WTC11 (cell line): ENCODE measurements at regions not wholly inside any gene's neighbourhood (a gene's known extent, or its start where the extent isn't known, plus 50 kb on each side); places are given as distances from the start of the nearest gene placed in this dataset.

Experiments used
- ATAC-seq: fragments of 200-7000 bp; cut with Tn5 transposase; 2 replicates; pipeline ENCODE4 v1.10.0; 2021; ENCODE audit warnings: mild to moderate bottlenecking, moderate library complexity
- CTCF ChIA-PET: fragments of 300-600 bp; sonication (Branson Sonifier 250); formaldehyde crosslinking; loops from one replicate; lab custom pipeline; 2021; ENCODE audit warnings: antibody characterized with exemption; lab: Charles Lee
- POLR2A ChIA-PET: fragments of 350-600 bp; sonication (Branson Sonifier 250); formaldehyde crosslinking; loops from one replicate; lab custom pipeline; 2021; ENCODE audit warnings: antibody characterized with exemption; lab: Charles Lee
- DNase-seq: peaks from one replicate; pipeline ENCODE4 v3.0.0; 2021; ENCODE audit warnings: low spot score
- H3K27ac Mint-ChIP-seq: 2 replicates; pipeline ENCODE4 v1.8.0; 2021; ENCODE audit warnings: mixed read lengths
- H3K27me3 Mint-ChIP-seq: 2 replicates; pipeline ENCODE4 v1.8.0; 2021; ENCODE audit warnings: low read depth, mild to moderate bottlenecking, moderate library complexity, mixed read lengths
- H3K36me3 Mint-ChIP-seq: 2 replicates; pipeline ENCODE4 v1.8.0; 2021; ENCODE audit warnings: mixed read lengths
- H3K4me1 Mint-ChIP-seq: 2 replicates; pipeline ENCODE4 v1.8.0; 2022; ENCODE audit warnings: mixed read lengths
- H3K4me3 Mint-ChIP-seq: 2 replicates; pipeline ENCODE4 v1.8.0; 2021; ENCODE audit warnings: mild to moderate bottlenecking, moderate library complexity, mixed read lengths
- H3K9me3 Mint-ChIP-seq: 2 replicates; pipeline ENCODE4 v1.8.0; 2021; ENCODE audit warnings: mixed read lengths
- CREB1 ChIP-seq: sonication (generic); formaldehyde crosslinking; IDR thresholded peaks from 2 replicates; pipeline ENCODE4 v1.8.0; 2023; ENCODE audit warnings: mild to moderate bottlenecking, missing genetic modification reagents
- KAT7 ChIP-seq: sonication (generic); formaldehyde crosslinking; IDR thresholded peaks from 2 replicates; pipeline ENCODE4 v1.8.1; 2023; ENCODE audit warnings: missing genetic modification reagents, mild to moderate bottlenecking, borderline replicate concordance
- NFE2L1 ChIP-seq: sonication (generic); formaldehyde crosslinking; IDR thresholded peaks from 2 replicates; pipeline ENCODE4 v1.8.1; 2023; ENCODE audit warnings: missing genetic modification reagents
- RELA ChIP-seq: sonication (generic); formaldehyde crosslinking; IDR thresholded peaks from 2 replicates; pipeline ENCODE4 v1.8.1; 2022; ENCODE audit warnings: missing genetic modification reagents, mild to moderate bottlenecking, borderline replicate concordance
- TEAD1 ChIP-seq: sonication (generic); formaldehyde crosslinking; IDR thresholded peaks from 2 replicates; pipeline ENCODE4 v1.8.0; 2022; ENCODE audit warnings: mild to moderate bottlenecking, missing genetic modification reagents
- ZNF396 ChIP-seq: fragments of 250-450 bp; sonication (Bioruptor Pico); IDR thresholded peaks from 2 replicates; pipeline ENCODE4 v1.8.0; 2021; ENCODE audit warnings: mild to moderate bottlenecking, moderate library complexity, borderline replicate concordance
- ZNF416 ChIP-seq: fragments of 250-450 bp; sonication (Bioruptor Pico); IDR thresholded peaks from 2 replicates; pipeline ENCODE4 v1.9.0; 2021; ENCODE audit warnings: mild to moderate bottlenecking, inconsistent platforms
- TF ChIP-seq, protein P1 (sequence below): fragments of 200-600 bp; IDR thresholded peaks from 2 replicates; pipeline ENCODE4 v1.8.0; 2022; ENCODE audit warnings: antibody characterized with exemption
- TF ChIP-seq, protein P2 (sequence below): fragments of 250-450 bp; sonication (Bioruptor Pico); conservative IDR thresholded peaks from 2 replicates; pipeline ENCODE4 v1.9.0; 2021; ENCODE audit warnings: mild to moderate bottlenecking
- TF ChIP-seq, protein P3 (sequence below): sonication (generic); formaldehyde crosslinking; IDR thresholded peaks from 2 replicates; pipeline ENCODE4 v1.8.1; 2023; ENCODE audit warnings: mild to moderate bottlenecking, missing genetic modification reagents, moderate library complexity
- TF ChIP-seq, protein P4 (sequence below): sonication (generic); formaldehyde crosslinking; IDR thresholded peaks from 2 replicates; pipeline ENCODE4 v1.8.1; 2022; ENCODE audit warnings: missing genetic modification reagents, borderline replicate concordance
- TF ChIP-seq, protein P5 (sequence below): fragments of 250-450 bp; sonication (Bioruptor Pico); IDR thresholded peaks from 2 replicates; pipeline ENCODE4 v1.9.0; 2021; ENCODE audit warnings: moderate library complexity, mild to moderate bottlenecking, inconsistent platforms, borderline replicate concordance
- TF ChIP-seq, protein P6 (sequence below): sonication (generic); formaldehyde crosslinking; IDR thresholded peaks from 2 replicates; pipeline ENCODE4 v1.8.1; 2022; ENCODE audit warnings: mild to moderate bottlenecking, missing genetic modification reagents, moderate library complexity, borderline replicate concordance
- TF ChIP-seq, protein P7 (sequence below): fragments of 250-450 bp; sonication (Bioruptor Pico); IDR thresholded peaks from 2 replicates; pipeline ENCODE4 v2.1.2; 2022; ENCODE audit warnings: mild to moderate bottlenecking, moderate library complexity
- TF ChIP-seq, protein P8 (sequence below): sonication (generic); formaldehyde crosslinking; IDR thresholded peaks from 2 replicates; pipeline ENCODE4 v1.8.1; 2023; ENCODE audit warnings: mild to moderate bottlenecking, missing genetic modification reagents, borderline replicate concordance
- TF ChIP-seq, protein P9 (sequence below): sonication (generic); formaldehyde crosslinking; IDR thresholded peaks from 2 replicates; pipeline ENCODE4 v1.8.1; 2023; ENCODE audit warnings: mild to moderate bottlenecking, moderate library complexity, missing genetic modification reagents

DNA sequence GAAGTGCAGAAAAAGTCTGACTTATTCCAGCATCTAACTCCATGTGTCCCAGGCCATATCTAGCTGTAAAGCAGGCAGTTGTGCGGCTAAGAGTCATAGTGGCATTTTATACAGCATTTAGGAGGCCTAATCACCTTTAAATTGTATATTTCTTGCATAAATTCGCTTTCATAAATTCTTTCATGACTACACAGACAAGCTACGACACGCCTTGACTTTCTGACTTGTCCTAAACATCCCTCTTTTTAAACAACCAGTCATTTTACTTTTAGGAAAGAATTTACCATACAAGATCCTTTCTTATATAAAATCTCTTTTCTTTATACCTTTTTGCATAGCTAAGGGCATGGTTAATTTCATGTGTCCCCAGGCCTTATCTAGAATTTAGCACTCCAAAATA, 81.7 kb upstream of the THBS2 start:
- Mint-ChIP-seq H3K27ac (no peak overlapping the region), H3K27me3 (peaks cover 7% of the 10 kb centered on the region), H3K4me1 (peaks cover 22% of the 10 kb centered on the region), H3K4me3 (no peak overlapping the region), H3K9me3 (no peaks in the 10 kb centered on the region; the same call in 1 of the 2 replicates), H3K36me3 (no peaks in the 10 kb centered on the region)
- DNase-seq (no peak), ATAC-seq (no peak)
- TF ChIP-seq, protein P1, sequence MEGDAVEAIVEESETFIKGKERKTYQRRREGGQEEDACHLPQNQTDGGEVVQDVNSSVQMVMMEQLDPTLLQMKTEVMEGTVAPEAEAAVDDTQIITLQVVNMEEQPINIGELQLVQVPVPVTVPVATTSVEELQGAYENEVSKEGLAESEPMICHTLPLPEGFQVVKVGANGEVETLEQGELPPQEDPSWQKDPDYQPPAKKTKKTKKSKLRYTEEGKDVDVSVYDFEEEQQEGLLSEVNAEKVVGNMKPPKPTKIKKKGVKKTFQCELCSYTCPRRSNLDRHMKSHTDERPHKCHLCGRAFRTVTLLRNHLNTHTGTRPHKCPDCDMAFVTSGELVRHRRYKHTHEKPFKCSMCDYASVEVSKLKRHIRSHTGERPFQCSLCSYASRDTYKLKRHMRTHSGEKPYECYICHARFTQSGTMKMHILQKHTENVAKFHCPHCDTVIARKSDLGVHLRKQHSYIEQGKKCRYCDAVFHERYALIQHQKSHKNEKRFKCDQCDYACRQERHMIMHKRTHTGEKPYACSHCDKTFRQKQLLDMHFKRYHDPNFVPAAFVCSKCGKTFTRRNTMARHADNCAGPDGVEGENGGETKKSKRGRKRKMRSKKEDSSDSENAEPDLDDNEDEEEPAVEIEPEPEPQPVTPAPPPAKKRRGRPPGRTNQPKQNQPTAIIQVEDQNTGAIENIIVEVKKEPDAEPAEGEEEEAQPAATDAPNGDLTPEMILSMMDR, result no peak
- TF ChIP-seq ZNF416 (CRISPR knock-in tag) (no peak), KAT7 (no peak), CREB1 (no peak), ZNF396 (CRISPR knock-in tag) (no peak), RELA (CRISPR knock-in tag) (no peak), NFE2L1 (no peak), TEAD1 (CRISPR knock-in tag) (no peak)
- TF ChIP-seq, protein P2, sequence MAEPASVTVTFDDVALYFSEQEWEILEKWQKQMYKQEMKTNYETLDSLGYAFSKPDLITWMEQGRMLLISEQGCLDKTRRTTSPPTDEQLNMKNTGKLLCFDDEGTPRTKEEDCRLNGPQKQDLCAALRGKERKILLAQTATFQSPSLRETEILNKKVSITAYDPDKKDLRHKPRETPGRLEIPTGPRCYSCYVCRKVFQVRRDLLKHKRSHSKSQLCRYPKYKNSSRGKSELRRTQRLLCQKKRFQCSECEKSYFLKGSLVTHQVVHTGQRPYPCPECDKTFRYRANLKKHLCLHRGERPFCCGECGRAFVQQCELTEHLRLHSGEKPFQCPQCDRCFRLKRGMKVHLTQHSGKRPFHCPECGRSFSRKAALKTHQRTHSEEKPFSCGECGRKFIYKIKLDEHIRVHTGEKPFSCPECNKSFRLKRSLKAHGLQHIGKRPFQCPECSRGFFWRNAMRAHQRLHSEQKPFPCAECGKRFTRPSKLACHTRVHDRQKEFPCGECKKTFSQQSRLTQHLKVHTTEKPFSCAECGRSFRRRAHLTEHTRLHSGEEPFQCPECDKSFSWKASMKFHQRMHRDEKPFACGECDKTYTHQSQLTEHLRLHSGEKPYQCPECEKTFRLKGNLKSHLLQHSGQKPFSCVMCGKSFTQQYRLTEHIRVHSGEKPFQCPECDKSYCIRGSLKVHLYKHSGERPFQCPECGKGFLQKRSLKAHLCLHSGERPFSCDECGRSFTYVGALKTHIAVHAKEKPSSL (CRISPR knock-in tag), result no peak
- TF ChIP-seq, protein P3, sequence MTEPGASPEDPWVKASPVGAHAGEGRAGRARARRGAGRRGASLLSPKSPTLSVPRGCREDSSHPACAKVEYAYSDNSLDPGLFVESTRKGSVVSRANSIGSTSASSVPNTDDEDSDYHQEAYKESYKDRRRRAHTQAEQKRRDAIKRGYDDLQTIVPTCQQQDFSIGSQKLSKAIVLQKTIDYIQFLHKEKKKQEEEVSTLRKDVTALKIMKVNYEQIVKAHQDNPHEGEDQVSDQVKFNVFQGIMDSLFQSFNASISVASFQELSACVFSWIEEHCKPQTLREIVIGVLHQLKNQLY (CRISPR knock-in tag), result no peak
- TF ChIP-seq, protein P4, sequence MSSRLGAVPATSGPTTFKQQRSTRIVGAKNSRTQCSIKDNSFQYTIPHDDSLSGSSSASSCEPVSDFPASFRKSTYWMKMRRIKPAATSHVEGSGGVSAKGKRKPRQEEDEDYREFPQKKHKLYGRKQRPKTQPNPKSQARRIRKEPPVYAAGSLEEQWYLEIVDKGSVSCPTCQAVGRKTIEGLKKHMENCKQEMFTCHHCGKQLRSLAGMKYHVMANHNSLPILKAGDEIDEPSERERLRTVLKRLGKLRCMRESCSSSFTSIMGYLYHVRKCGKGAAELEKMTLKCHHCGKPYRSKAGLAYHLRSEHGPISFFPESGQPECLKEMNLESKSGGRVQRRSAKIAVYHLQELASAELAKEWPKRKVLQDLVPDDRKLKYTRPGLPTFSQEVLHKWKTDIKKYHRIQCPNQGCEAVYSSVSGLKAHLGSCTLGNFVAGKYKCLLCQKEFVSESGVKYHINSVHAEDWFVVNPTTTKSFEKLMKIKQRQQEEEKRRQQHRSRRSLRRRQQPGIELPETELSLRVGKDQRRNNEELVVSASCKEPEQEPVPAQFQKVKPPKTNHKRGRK (CRISPR knock-in tag), result no peak
- TF ChIP-seq, protein P5, sequence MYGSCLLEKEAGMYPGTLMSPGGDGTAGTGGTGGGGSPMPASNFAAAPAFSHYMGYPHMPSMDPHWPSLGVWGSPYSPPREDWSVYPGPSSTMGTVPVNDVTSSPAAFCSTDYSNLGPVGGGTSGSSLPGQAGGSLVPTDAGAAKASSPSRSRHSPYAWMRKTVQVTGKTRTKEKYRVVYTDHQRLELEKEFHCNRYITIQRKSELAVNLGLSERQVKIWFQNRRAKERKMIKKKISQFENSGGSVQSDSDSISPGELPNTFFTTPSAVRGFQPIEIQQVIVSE (CRISPR knock-in tag), result no peak
- TF ChIP-seq, protein P6, sequence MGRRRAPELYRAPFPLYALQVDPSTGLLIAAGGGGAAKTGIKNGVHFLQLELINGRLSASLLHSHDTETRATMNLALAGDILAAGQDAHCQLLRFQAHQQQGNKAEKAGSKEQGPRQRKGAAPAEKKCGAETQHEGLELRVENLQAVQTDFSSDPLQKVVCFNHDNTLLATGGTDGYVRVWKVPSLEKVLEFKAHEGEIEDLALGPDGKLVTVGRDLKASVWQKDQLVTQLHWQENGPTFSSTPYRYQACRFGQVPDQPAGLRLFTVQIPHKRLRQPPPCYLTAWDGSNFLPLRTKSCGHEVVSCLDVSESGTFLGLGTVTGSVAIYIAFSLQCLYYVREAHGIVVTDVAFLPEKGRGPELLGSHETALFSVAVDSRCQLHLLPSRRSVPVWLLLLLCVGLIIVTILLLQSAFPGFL (CRISPR knock-in tag), result no peak
- TF ChIP-seq, protein P7, sequence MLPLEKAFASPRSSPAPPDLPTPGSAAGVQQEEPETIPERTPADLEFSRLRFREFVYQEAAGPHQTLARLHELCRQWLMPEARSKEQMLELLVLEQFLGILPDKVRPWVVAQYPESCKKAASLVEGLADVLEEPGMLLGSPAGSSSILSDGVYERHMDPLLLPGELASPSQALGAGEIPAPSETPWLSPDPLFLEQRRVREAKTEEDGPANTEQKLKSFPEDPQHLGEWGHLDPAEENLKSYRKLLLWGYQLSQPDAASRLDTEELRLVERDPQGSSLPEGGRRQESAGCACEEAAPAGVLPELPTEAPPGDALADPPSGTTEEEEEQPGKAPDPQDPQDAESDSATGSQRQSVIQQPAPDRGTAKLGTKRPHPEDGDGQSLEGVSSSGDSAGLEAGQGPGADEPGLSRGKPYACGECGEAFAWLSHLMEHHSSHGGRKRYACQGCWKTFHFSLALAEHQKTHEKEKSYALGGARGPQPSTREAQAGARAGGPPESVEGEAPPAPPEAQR, result no peak
- TF ChIP-seq, protein P8, sequence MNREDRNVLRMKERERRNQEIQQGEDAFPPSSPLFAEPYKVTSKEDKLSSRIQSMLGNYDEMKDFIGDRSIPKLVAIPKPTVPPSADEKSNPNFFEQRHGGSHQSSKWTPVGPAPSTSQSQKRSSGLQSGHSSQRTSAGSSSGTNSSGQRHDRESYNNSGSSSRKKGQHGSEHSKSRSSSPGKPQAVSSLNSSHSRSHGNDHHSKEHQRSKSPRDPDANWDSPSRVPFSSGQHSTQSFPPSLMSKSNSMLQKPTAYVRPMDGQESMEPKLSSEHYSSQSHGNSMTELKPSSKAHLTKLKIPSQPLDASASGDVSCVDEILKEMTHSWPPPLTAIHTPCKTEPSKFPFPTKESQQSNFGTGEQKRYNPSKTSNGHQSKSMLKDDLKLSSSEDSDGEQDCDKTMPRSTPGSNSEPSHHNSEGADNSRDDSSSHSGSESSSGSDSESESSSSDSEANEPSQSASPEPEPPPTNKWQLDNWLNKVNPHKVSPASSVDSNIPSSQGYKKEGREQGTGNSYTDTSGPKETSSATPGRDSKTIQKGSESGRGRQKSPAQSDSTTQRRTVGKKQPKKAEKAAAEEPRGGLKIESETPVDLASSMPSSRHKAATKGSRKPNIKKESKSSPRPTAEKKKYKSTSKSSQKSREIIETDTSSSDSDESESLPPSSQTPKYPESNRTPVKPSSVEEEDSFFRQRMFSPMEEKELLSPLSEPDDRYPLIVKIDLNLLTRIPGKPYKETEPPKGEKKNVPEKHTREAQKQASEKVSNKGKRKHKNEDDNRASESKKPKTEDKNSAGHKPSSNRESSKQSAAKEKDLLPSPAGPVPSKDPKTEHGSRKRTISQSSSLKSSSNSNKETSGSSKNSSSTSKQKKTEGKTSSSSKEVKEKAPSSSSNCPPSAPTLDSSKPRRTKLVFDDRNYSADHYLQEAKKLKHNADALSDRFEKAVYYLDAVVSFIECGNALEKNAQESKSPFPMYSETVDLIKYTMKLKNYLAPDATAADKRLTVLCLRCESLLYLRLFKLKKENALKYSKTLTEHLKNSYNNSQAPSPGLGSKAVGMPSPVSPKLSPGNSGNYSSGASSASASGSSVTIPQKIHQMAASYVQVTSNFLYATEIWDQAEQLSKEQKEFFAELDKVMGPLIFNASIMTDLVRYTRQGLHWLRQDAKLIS (CRISPR knock-in tag), result no peak
- TF ChIP-seq, protein P9, sequence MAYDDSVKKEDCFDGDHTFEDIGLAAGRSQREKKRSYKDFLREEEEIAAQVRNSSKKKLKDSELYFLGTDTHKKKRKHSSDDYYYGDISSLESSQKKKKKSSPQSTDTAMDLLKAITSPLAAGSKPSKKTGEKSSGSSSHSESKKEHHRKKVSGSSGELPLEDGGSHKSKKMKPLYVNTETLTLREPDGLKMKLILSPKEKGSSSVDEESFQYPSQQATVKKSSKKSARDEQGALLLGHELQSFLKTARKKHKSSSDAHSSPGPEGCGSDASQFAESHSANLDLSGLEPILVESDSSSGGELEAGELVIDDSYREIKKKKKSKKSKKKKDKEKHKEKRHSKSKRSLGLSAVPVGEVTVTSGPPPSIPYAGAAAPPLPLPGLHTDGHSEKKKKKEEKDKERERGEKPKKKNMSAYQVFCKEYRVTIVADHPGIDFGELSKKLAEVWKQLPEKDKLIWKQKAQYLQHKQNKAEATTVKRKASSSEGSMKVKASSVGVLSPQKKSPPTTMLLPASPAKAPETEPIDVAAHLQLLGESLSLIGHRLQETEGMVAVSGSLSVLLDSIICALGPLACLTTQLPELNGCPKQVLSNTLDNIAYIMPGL (CRISPR knock-in tag), result no peak
- ChIA-PET POLR2A (no interaction called here), CTCF (no interaction called here)
